SK-N-SH treated with all-trans-retinoic acid at 6 μM for 48 hours (cell line): ENCODE measurements at regions not wholly inside any gene's neighbourhood (a gene's known extent, or its start where the extent isn't known, plus 50 kb on each side); places are given as distances from the start of the nearest gene placed in this dataset.

ENCODE experiments used
- CSDC2 ChIP-seq: fragments of 250-450 bp; sonication (Bioruptor Pico); IDR thresholded peaks from 2 replicates; pipeline ENCODE4 v1.5.0; 2020; ENCODE audit warnings: mild to moderate bottlenecking, moderate library complexity
- ESRRG ChIP-seq: fragments of 250-450 bp; sonication (Bioruptor Pico); IDR thresholded peaks from 2 replicates; pipeline ENCODE4 v1.6.1; 2021; ENCODE audit warnings: mild to moderate bottlenecking
- ISL1 ChIP-seq: fragments of 250-450 bp; sonication (Bioruptor Pico); IDR thresholded peaks from 2 replicates; pipeline ENCODE4 v2.1.2; 2022; ENCODE audit warnings: mild to moderate bottlenecking, moderate library complexity
- RARB ChIP-seq: fragments of 250-450 bp; sonication (Bioruptor Pico); IDR thresholded peaks from 2 replicates; pipeline ENCODE4 v1.8.0; 2021; ENCODE audit warnings: mild to moderate bottlenecking, moderate library complexity
- SNAI2 ChIP-seq: fragments of 250-450 bp; sonication (Bioruptor Pico); IDR thresholded peaks from 2 replicates; pipeline ENCODE4 v1.5.0; 2020; ENCODE audit warnings: mild to moderate bottlenecking, moderate library complexity
- TCF4 ChIP-seq: fragments of 250-450 bp; sonication (Bioruptor Pico); IDR thresholded peaks from 2 replicates; pipeline ENCODE4 v1.8.0; 2021; ENCODE audit warnings: mild to moderate bottlenecking, moderate library complexity, borderline replicate concordance
- TOX ChIP-seq: fragments of 250-450 bp; sonication (Bioruptor Pico); IDR thresholded peaks from 2 replicates; pipeline ENCODE4 v1.8.0; 2021; ENCODE audit warnings: mild to moderate bottlenecking, moderate library complexity, borderline replicate concordance
- ZFP30 ChIP-seq: fragments of 450-650 bp; formaldehyde crosslinking; IDR thresholded peaks from 2 replicates; pipeline ENCODE4 v1.5.0; 2022; ENCODE audit warnings: mild to moderate bottlenecking, moderate library complexity
- TF ChIP-seq, protein P1 (sequence below): fragments of 250-450 bp; sonication (Bioruptor Pico); IDR thresholded peaks from 2 replicates; pipeline ENCODE4 v1.5.1; 2021; ENCODE audit warnings: mild to moderate bottlenecking, moderate library complexity
- TF ChIP-seq, protein P2 (sequence below): fragments of 250-450 bp; sonication (Bioruptor Pico); IDR thresholded peaks from 2 replicates; pipeline ENCODE4 v1.5.0; 2020; ENCODE audit warnings: mild to moderate bottlenecking, moderate library complexity
- TF ChIP-seq, protein P3 (sequence below): fragments of 250-450 bp; sonication (Bioruptor Pico); IDR thresholded peaks from 2 replicates; pipeline ENCODE4 v1.8.0; 2021; ENCODE audit warnings: low read depth, mild to moderate bottlenecking, moderate library complexity, borderline replicate concordance

DNA sequence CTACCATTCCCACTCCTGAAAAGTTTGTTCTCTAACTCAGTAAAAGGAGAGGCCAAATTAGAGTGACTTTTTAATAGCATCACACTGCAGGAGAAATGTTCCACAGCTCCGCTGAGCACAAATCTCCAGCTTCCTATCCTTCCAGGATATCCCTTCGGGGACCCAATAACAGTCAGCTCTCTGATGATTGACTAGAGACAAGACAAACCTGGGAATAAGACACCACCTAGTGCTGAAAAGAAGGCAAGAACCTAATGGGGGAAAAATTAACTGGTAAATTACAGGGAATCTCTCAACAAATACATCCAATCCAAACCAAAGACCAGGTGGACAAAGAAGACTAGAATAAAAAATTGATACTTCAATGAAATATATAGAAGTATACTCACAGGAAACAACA lies 977.1 kb upstream of the SOX11 start:
- TF ChIP-seq SNAI2 (CRISPR knock-in tag) (no peak), ZFP30 (CRISPR knock-in tag) (no peak), RARB (CRISPR knock-in tag) (no peak), ESRRG (CRISPR knock-in tag) (no peak), CSDC2 (no peak), TOX (no peak), ISL1 (CRISPR knock-in tag) (no peak), TCF4 (no peak)
- TF ChIP-seq, protein P1, sequence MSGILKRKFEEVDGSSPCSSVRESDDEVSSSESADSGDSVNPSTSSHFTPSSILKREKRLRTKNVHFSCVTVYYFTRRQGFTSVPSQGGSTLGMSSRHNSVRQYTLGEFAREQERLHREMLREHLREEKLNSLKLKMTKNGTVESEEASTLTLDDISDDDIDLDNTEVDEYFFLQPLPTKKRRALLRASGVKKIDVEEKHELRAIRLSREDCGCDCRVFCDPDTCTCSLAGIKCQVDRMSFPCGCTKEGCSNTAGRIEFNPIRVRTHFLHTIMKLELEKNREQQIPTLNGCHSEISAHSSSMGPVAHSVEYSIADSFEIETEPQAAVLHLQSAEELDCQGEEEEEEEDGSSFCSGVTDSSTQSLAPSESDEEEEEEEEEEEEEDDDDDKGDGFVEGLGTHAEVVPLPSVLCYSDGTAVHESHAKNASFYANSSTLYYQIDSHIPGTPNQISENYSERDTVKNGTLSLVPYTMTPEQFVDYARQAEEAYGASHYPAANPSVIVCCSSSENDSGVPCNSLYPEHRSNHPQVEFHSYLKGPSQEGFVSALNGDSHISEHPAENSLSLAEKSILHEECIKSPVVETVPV (CRISPR knock-in tag) = no peak
- TF ChIP-seq, protein P2, sequence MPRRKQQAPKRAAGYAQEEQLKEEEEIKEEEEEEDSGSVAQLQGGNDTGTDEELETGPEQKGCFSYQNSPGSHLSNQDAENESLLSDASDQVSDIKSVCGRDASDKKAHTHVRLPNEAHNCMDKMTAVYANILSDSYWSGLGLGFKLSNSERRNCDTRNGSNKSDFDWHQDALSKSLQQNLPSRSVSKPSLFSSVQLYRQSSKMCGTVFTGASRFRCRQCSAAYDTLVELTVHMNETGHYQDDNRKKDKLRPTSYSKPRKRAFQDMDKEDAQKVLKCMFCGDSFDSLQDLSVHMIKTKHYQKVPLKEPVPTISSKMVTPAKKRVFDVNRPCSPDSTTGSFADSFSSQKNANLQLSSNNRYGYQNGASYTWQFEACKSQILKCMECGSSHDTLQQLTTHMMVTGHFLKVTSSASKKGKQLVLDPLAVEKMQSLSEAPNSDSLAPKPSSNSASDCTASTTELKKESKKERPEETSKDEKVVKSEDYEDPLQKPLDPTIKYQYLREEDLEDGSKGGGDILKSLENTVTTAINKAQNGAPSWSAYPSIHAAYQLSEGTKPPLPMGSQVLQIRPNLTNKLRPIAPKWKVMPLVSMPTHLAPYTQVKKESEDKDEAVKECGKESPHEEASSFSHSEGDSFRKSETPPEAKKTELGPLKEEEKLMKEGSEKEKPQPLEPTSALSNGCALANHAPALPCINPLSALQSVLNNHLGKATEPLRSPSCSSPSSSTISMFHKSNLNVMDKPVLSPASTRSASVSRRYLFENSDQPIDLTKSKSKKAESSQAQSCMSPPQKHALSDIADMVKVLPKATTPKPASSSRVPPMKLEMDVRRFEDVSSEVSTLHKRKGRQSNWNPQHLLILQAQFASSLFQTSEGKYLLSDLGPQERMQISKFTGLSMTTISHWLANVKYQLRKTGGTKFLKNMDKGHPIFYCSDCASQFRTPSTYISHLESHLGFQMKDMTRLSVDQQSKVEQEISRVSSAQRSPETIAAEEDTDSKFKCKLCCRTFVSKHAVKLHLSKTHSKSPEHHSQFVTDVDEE (CRISPR knock-in tag) = no peak
- TF ChIP-seq, protein P3, sequence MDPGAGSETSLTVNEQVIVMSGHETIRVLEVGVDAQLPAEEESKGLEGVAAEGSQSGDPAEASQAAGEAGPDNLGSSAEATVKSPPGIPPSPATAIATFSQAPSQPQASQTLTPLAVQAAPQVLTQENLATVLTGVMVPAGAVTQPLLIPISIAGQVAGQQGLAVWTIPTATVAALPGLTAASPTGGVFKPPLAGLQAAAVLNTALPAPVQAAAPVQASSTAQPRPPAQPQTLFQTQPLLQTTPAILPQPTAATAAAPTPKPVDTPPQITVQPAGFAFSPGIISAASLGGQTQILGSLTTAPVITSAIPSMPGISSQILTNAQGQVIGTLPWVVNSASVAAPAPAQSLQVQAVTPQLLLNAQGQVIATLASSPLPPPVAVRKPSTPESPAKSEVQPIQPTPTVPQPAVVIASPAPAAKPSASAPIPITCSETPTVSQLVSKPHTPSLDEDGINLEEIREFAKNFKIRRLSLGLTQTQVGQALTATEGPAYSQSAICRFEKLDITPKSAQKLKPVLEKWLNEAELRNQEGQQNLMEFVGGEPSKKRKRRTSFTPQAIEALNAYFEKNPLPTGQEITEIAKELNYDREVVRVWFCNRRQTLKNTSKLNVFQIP (CRISPR knock-in tag) = no peak
